Parathyroid adenoma (tissue), 2 donors: ENCODE measurements at regions not wholly inside any gene's neighbourhood (a gene's known extent, or its start where the extent isn't known, plus 50 kb on each side); places are given as distances from the start of the nearest gene placed in this dataset.

Experiments used
- H2AFZ ChIP-seq: fragments of 300-600 bp; sonication (generic); one replicate; pipeline ENCODE4 v1.7.0; 2017; ENCODE audit warnings: antibody characterized with exemption, mild to moderate bottlenecking
- H3K27ac ChIP-seq: fragments of 300-600 bp; sonication (generic); one replicate; pipeline ENCODE4 v1.7.0; 2017
- H3K27me3 ChIP-seq: fragments of 300-600 bp; sonication (generic); one replicate; pipeline ENCODE4 v1.7.0; 2017; ENCODE audit warnings: low read length; ENCODE audit not compliant: control insufficient read depth, insufficient read depth
- H3K36me3 ChIP-seq: fragments of 300-600 bp; sonication (generic); one replicate; pipeline ENCODE4 v1.7.0; 2017; ENCODE audit warnings: low read length; ENCODE audit not compliant: control insufficient read depth, insufficient read depth
- H3K4me1 ChIP-seq: fragments of 300-600 bp; sonication (generic); one replicate; pipeline ENCODE4 v1.7.0; 2017; ENCODE audit warnings: control low read depth
- H3K4me2 ChIP-seq: fragments of 300-600 bp; sonication (generic); one replicate; pipeline ENCODE4 v1.7.0; 2017; ENCODE audit warnings: low read length
- H3K4me3 ChIP-seq: fragments of 300-600 bp; sonication (generic); one replicate; pipeline ENCODE4 v1.7.0; 2017; ENCODE audit warnings: low read depth, low read length
- H3K79me2 ChIP-seq: fragments of 300-600 bp; sonication (generic); one replicate; pipeline ENCODE4 v1.7.0; 2017; ENCODE audit warnings: control low read depth
- H3K9ac ChIP-seq: fragments of 300-600 bp; sonication (generic); one replicate; pipeline ENCODE4 v1.7.0; 2017; ENCODE audit warnings: mild to moderate bottlenecking
- H3K9me3 ChIP-seq: fragments of 300-600 bp; sonication (generic); one replicate; pipeline ENCODE4 v1.7.0; 2017; ENCODE audit warnings: low read length; ENCODE audit not compliant: control insufficient read depth
- TF ChIP-seq, protein P1 (sequence below): fragments of 300-600 bp; sonication (generic); IDR thresholded peaks from one replicate; pipeline ENCODE4 v1.7.0; 2017; ENCODE audit warnings: antibody characterized with exemption, mild to moderate bottlenecking
- donor health status: primary hyperparathyroidism.

DNA sequence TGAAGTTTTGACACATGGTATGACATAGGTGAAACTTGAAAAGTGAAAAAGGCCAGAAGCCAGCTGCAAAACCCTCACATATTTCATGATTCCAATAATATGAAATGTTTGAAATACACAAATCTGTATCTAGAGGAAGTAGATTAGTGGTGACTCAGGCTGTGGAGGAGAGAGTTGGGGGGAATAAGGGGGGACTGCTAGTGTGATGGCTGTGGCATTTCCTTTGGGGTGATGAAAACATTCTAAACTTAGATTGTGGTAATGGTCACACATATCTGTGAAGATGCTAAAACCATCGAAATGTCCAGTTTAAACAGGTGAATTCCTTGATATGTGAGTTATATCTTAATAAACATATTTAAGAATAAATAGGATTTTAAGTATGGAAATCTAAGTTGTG, 343.5 kb upstream of the SFRP2 start:
- H3K27ac ChIP-seq = no peak overlapping the region
- no peaks in the 10 kb centered on the region for H3K27me3 ChIP-seq
- H3K4me2 ChIP-seq = no peak overlapping the region
- TF ChIP-seq, protein P1, sequence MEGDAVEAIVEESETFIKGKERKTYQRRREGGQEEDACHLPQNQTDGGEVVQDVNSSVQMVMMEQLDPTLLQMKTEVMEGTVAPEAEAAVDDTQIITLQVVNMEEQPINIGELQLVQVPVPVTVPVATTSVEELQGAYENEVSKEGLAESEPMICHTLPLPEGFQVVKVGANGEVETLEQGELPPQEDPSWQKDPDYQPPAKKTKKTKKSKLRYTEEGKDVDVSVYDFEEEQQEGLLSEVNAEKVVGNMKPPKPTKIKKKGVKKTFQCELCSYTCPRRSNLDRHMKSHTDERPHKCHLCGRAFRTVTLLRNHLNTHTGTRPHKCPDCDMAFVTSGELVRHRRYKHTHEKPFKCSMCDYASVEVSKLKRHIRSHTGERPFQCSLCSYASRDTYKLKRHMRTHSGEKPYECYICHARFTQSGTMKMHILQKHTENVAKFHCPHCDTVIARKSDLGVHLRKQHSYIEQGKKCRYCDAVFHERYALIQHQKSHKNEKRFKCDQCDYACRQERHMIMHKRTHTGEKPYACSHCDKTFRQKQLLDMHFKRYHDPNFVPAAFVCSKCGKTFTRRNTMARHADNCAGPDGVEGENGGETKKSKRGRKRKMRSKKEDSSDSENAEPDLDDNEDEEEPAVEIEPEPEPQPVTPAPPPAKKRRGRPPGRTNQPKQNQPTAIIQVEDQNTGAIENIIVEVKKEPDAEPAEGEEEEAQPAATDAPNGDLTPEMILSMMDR = no peak
- no peaks in the 10 kb centered on the region for H3K36me3 ChIP-seq
- no peak overlapping the region for H3K9ac ChIP-seq
- H2AFZ ChIP-seq = no peak overlapping the region
- H3K9me3 ChIP-seq = no peaks in the 10 kb centered on the region
- no peak overlapping the region for H3K4me3 ChIP-seq
- H3K4me1 ChIP-seq = no peaks in the 10 kb centered on the region
- H3K79me2 ChIP-seq = no peaks in the 10 kb centered on the region

DNA sequence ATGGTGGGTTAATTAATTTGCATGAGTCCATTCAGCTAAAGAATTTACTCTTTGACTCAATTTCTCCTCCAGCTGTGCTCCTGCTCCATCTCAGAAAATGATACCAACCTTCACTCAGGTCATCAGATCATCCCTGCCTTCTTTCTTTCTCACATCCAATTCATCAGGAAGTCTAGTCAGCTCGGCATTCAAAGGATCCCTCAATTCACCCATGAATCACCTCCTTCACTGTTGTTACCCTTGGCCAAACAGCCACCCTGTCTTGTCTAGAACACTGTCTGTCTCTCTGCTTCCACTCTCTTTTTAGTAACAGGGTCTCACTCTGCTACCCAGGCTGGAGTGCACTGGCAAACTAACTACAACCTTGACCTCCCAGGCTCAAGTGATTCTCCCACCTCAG, 337.4 kb upstream of the SFRP2 start:
- no peaks in the 10 kb centered on the region for H3K36me3 ChIP-seq
- TF ChIP-seq, protein P1 = no peak
- no peaks in the 10 kb centered on the region for H3K9me3 ChIP-seq
- H3K9ac ChIP-seq = no peak overlapping the region
- no peaks in the 10 kb centered on the region for H3K79me2 ChIP-seq
- no peak overlapping the region for H3K4me3 ChIP-seq
- no peaks in the 10 kb centered on the region for H3K4me1 ChIP-seq
- H2AFZ ChIP-seq = no peak overlapping the region
- H3K27ac ChIP-seq = no peak overlapping the region
- H3K27me3 ChIP-seq = no peaks in the 10 kb centered on the region
- H3K4me2 ChIP-seq = no peak overlapping the region

DNA sequence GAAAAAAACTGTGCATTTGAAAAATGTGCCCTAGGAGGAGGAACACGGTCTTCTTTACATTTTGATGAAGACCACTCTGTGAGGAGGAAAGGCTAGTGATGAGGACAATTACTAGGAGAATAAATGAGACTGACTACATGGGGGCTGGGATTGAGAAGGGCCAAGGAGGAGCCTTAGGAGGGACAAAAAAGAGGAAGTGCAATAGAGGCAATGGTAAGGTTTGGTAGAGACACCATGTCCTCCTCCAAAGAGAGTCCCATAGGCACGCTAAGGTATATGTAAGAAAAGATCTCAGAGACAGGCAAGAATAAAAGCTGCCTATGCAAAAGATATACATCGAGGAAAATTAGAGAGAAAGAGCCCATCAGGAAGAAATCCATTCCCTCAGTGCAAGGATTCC, 336.5 kb upstream of the SFRP2 start:
- Histone ChIP-seq H2AFZ (no peak overlapping the region), H3K4me3 (no peak overlapping the region), H3K9me3 (no peaks in the 10 kb centered on the region), H3K36me3 (no peaks in the 10 kb centered on the region), H3K4me1 (no peaks in the 10 kb centered on the region), H3K4me2 (no peak overlapping the region), H3K27ac (no peak overlapping the region), H3K27me3 (no peaks in the 10 kb centered on the region), H3K79me2 (no peaks in the 10 kb centered on the region), H3K9ac (no peak overlapping the region)
- TF ChIP-seq, protein P1 = no peak

DNA sequence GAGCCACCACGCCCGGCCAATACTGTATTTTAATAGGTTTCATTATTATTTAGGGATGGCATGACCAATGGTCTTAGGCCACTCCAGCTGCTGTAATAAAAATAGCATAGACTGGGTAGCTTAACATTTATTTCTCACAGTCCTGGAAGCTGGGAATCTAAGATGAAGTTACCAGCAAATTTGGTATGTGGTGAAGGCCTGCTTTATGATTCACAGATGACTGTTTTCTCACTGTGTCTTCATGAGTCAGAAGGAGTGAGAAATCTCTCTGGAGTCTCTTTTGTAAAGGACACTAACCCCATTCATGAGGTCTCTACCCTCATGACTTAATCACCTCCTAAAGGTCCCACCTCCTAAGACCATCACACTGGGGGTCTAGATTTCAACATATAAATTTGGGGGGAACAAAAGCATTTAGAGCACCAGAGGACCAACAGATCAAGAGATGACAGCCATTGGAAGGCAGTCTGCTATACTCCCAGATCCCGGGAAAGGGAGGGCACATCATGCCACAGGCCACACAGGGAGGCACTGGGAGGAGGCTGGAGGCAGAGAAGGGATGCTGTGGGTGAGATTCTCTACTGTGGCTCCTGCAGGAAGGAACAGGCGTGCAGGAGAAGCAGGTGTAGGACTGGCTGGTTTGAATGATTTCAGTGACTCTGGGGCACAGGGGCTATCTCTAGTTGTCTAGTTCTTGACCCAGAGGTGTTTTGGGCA, 335.8 kb upstream of the SFRP2 start:
- TF ChIP-seq, protein P1 = no peak
- no peak overlapping the region for H3K27ac ChIP-seq
- H3K79me2 ChIP-seq = no peaks in the 10 kb centered on the region
- H3K4me1 ChIP-seq = no peaks in the 10 kb centered on the region
- no peak overlapping the region for H2AFZ ChIP-seq
- no peak overlapping the region for H3K4me2 ChIP-seq
- H3K9ac ChIP-seq = no peak overlapping the region
- no peaks in the 10 kb centered on the region for H3K27me3 ChIP-seq
- H3K9me3 ChIP-seq = no peaks in the 10 kb centered on the region
- H3K36me3 ChIP-seq = no peaks in the 10 kb centered on the region
- H3K4me3 ChIP-seq = no peak overlapping the region

DNA sequence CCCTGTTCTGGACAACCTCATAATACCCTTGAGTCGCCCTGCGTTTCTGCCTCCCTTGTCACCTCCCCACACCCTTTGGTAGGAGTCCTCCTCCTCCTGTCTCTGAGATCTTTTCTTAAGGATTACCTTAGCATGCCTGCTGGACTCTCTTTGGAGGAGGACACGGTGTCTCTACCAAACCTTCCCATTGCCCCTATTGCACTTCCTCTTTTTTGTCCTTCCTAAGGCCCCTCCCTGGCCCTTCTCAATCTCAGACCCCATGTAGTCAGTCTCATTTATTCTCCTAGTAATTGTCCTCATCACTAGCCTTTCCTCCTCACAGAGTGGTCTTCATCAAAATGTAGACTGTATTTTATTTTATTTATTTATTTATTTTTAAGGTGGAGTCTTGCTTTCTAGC, 335.0 kb upstream of the SFRP2 start:
- Histone ChIP-seq H3K9me3 (no peaks in the 10 kb centered on the region), H2AFZ (no peak overlapping the region), H3K4me3 (no peak overlapping the region), H3K79me2 (no peaks in the 10 kb centered on the region), H3K9ac (no peak overlapping the region), H3K27ac (no peak overlapping the region), H3K36me3 (no peaks in the 10 kb centered on the region), H3K4me2 (no peak overlapping the region), H3K27me3 (no peaks in the 10 kb centered on the region), H3K4me1 (no peaks in the 10 kb centered on the region)
- TF ChIP-seq, protein P1 = no peak
